GM19395 (cell line): ENCODE measurements at regions not wholly inside any gene's neighbourhood (a gene's known extent, or its start where the extent isn't known, plus 50 kb on each side); places are given as distances from the start of the nearest gene placed in this dataset.

ENCODE experiments used
- ATAC-seq: cut with Tn5 transposase; IDR thresholded peaks from one replicate; pipeline ENCODE4 v1.9.1; 2021; ENCODE audit warnings: mild to moderate bottlenecking, moderate library complexity; ENCODE audit not compliant: unreplicated experiment

GRCh38 chr14:38103542-38104225 is 104.0 kb upstream of the SSTR1 start:
- ATAC-seq: no peak

- ATAC-seq: no peak
Observed at GRCh38 chr14:38105106-38105702, 102.5 kb upstream of the SSTR1 start.

DNA sequence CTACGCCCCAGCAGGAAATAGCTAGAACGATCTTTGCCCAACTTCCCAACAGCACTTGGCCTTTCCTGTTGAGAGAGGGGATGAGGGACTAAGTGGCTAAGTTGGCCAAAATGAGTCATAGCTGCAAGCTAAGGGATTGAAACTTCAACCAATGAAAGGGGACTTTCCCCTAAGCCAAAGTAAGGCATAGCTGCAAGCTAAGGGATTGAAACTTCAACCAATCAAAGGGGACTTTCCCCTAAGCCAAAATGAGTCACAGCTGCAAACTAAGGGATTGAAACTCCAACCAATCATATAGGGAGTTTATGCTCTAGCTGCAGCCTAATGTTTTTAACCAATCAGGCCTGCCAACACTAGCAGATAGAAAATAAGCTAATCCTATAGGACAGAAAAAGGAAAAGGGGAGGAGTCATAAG is 100.5 kb upstream of the SSTR1 start:
- ATAC-seq: no peak

- ATAC-seq: no peak
Observed at GRCh38 chr14:38108681-38109080, 99.0 kb upstream of the SSTR1 start.

- ATAC-seq: no peak
Observed at GRCh38 chr14:38110258-38110657, 97.4 kb upstream of the SSTR1 start.

DNA sequence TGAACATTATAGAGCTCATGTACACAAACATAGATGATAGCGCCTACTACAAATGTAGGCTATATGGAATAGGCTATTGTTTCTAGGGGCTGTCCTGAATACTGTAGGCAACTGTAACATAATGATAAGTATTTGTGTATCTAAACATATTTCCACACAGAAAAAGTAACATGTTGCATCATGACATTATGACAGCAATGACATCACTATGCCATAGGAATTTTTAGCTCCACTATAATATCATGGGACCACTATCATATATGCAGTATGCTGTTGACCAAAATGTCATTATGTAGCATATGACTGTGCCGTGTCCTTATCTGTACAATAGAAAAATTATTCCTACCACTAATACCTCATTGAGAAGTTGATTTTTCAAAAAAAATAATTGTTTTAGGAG is 96.7 kb upstream of the SSTR1 start:
- no peak for ATAC-seq

- ATAC-seq: no peak
Observed at GRCh38 chr14:38113546-38113945, 94.2 kb upstream of the SSTR1 start.

GRCh38 chr14:38116895-38117294 is 90.8 kb upstream of the SSTR1 start:
- no peak for ATAC-seq

- ATAC-seq: no peak
Observed at GRCh38 chr14:38120109-38120508, 87.6 kb upstream of the SSTR1 start.

DNA sequence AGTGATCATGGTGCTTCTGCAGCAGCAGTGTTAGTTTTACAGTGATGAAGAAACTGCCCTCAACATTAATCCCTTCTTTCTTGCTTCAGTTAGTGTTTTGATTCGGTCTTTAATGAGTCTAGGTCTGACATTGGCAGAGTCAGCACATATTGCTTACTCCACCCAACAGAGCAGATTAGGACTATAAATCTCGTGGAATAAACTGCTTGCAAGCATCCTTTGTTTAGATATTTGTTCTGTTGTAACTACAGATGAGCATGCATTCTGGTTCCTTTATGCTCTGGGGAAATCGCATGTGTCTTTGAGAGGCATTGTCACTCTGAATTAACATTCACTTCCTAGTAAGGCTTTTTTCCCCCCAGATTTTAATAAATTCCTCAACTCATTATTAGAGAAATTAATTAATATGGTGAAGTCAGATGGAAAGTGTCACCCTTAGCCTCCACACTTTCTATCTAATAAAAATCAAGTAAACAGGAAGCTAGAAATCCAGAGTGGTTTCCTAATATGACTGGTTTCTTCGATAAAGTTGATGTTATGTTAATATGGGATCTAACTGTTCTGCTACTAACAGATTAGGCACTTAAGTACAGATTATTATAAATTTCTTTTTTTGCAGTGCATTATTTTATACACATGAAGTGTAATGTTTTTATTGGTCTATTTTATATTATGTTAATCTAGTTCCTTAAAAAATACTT is 86.2 kb upstream of the SSTR1 start:
- no peak for ATAC-seq

- no peak for ATAC-seq
Observed at GRCh38 chr14:38122241-38122640, 85.5 kb upstream of the SSTR1 start.

GRCh38 chr14:38124506-38124905 is 83.2 kb upstream of the SSTR1 start:
- no peak for ATAC-seq

- no peak for ATAC-seq
Observed at GRCh38 chr14:38125481-38126037, 82.1 kb upstream of the SSTR1 start.

DNA sequence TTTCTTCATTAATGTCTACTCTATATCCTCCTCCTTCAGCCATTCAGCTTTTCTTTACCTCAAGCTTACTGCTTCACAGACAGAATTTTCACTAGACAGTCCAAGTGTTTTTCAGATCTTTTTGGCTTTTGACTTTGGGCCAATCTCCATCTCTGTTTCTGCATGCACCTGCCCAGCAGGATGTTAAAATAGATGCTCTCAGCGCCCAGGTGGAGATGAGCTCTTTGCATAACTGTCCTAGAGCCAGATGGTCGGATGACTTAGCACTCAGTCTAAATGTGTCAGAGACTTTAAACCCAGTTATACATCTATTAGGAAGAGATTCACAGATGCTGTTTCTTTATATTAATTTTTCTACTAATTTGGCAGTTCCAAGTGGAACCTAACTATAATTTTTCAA is 80.3 kb upstream of the SSTR1 start:
- no peak for ATAC-seq

- ATAC-seq: no peak
Observed at GRCh38 chr14:38127784-38128183, 79.9 kb upstream of the SSTR1 start.

DNA sequence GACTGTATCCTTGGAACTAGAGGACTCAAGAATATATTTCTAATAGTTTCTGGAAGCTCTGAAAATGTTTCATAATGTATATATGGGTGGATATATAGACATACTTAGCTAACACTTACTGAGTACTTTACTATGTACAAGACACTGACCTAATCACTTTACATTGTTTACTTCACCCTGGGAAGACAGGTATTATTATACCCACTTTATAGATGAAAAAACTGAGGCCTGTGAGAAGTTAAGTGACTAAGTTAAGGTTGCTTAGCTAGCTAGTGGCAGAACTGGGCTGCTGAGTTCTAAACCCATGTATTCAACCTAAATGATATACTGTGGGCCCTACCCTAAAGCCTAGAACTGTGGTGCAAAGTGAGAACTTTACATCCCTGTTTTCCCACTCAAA is 79.1 kb upstream of the SSTR1 start:
- ATAC-seq: no peak

DNA sequence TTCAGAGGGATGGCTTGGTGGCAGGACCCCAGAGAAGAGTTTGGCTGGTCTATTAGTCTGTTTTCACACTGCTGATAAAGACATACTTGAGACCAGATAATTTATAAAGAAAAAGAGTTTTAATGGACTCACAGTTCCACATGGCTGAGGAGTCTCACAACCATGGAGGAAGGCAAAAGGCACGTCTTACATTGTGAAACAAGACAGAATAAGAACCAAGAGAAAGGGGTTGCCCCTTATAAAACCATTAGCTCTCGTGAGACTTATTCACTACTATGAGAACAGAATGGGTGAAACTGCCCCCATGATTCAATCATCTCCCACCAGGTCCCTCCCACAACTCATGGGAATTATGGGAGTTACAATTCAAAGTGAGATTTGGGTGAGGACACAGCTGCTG is 78.5 kb upstream of the SSTR1 start:
- no peak for ATAC-seq

DNA sequence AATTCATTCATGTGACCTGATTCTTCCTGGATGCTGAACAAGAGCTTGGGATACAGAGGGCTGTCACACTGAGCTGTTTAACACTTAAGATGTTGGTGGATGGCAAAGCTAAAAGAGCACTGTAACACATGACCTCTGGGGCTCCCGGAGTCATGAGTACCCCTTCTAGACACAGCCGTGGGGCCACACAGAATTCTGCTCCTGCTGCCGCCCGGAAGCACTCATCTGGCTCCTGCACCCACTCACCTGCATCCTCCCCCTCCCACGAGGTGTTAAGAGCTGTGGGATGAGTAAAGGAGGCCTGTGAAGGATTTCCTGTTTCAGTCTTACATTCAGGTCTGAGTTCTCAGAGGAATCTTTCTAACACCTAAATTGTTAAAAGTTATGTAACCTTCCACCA is 78.0 kb upstream of the SSTR1 start:
- no peak for ATAC-seq

DNA sequence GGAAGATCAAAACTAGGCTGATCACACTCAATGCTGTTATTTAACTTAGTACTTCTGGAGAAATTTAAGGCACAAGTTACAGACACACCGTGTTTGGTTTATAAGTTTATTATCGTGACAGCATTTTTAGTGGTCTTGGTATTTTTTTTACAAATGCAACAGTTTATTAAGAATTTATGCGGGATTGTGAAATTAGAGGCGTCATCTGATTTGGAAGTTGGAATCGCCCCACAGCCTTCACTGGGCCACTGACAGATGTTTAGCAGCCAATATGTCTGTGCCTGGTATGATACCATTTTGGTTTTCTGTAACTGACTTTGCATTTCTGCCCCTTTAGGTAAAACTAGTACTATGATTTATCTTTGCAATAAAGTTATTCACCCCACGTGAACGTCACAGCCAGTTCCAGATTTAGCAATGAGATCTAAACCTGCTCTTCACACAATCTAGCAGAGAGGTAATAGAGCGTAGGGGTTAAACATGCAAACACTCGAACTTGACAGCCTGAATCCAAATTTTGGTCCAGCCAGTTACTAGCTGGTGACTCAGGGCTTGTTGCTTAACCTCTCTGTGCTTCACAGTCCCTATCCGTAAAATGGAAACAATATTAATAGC is 73.2 kb upstream of the SSTR1 start:
- ATAC-seq: no peak

DNA sequence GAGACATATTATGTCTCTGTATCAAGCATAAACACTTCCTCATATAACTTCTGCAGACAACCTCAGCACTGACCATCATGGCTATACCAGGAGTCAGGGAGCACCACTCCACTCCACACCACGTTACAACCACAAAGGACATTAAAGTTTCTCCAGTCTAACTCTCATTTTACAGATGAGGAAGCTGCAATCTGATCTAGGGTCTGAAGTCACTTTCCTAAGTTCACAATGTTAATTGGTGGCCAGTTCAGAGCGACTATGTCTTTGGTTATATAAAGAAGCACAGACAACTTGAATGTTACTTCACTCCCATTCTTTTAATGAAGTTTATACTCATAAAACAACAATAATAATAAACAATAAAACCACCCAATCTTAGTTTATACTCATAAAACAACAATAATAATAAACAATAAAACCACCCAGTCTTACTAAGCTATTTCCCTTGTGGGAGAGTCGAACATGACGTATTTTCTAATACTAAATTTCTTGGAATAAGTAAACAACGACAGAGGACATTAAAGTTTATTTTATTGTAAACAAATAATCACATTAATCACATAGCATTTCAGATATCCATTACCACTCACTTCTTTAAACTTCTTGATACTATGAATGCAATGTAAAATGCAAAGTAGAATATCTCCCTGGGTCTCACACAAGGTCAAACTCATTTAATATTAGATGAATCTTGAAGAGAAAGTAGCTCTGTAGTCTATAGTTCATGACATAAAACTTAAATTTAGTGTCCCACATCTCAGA is 72.4 kb upstream of the SSTR1 start:
- no peak for ATAC-seq

DNA sequence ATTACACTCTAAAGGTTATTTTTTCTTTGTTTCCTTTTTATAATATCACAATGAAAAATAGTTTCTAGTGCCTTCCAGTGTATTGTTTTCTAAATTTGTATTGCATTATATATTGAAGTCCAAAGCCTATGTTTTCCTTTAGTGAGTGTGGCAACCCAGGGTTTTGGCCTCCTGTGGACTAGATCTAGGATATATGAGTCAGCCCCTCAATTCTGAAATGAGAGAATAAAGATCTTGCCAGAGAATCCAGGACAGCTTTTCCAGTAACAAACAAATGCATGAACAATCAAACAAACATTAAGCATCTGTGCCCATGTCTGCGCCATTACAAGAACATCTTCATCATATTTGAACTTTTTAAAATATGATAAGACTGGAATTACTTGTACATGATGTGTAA is 70.7 kb upstream of the SSTR1 start:
- no peak for ATAC-seq
